ENCODE measurements at regions not wholly inside any gene's neighbourhood (a gene's known extent, or its start where the extent isn't known, plus 50 kb on each side); places are given as distances from the start of the nearest gene placed in this dataset.

DNA sequence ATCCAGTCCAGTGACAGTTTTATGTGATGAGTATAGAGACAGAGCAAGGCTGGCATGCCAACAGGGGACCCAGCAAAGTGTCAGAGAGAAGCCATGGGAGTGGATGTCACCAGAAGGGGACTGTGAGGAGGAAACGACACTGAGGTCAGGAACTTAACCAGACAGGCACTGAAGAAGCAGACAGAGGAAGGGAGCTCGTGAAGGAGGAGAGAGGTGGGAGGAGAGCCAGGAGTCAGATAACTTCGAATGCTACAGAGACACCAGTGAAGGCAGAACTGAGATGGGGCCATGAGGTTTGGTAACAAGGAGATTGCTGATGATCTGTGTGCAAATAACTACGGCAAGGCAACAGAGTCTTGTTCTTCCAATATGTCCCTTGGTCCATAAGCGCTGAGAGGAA, 211.1 kb upstream of the FOXA2 start:
- no peak for TF ChIP-seq POLR2AphosphoS5 (IDR thresholded peaks at IDR 0.05; ENCODE audit: low read depth, low read length)
- no peak for TF ChIP-seq POLR2A (IDR thresholded peaks at IDR 0.05; ENCODE audit: low read depth, low read length)

Data from GM12892 (cell line).